ENCODE measurements at regions not wholly inside any gene's neighbourhood (a gene's known extent, or its start where the extent isn't known, plus 50 kb on each side); places are given as distances from the start of the nearest gene placed in this dataset. TPM values are rescaled to one million over a fixed set of nuclear protein-coding genes. Genes with fewer than 3 reads are reported as not detected.
"Not testable (repeated sequence)": the region's sequence is repeated elsewhere in the genome, so short reads cannot be mapped to it uniquely, and the experiment has no call there.

DNA sequence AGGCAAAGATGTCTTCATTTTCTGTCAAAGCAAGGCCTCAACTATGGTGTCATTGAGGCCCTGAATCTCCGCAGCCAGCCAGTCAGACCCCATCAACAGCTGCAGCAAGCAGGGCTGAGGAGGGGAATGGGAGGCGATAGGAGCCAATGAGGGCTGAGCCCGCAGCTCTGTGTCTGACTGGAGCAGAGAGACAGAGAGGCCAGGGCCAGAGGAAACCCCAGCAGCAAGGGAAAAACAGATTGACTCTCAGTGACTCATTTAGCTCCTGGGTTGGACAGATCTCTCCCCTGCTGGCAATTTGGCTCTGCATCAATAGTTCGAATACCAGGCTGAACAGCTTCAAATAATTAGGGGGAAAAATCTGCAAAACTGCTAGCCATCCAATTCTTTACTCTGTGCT is 67.1 kb upstream of the NBPF11 start:
- H3K27ac Mint-ChIP-seq; H3K36me3 Mint-ChIP-seq (ENCODE audit: low read depth); H3K4me1 Mint-ChIP-seq; POLR2A ChIA-PET; CTCF ChIA-PET; DNase-seq; H3K4me3 Mint-ChIP-seq; H3K9me3 Mint-ChIP-seq; H3K27me3 Mint-ChIP-seq: not testable (repeated sequence)

DNA sequence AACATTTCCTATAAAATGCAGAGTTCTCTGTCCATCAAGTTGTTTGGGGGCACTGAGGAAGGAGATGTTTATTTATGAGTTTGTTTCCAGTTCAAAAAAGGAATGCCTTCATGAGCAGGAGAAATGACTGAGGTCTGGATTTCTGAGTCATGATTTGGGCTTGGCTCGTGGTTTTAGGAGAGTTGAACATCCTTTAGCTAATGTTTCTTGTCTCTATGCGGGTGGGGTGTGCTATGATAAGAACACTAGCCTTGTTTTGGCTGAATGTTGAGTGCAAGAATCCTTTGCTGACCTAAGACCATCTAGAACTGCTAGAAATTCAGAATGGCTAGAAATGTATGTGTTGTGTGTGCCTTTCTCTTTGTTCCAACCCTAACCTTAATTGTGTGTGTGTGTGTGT is 59.1 kb upstream of the NBPF11 start:
- DNase-seq; H3K4me1 Mint-ChIP-seq; H3K27ac Mint-ChIP-seq; POLR2A ChIA-PET; H3K27me3 Mint-ChIP-seq; CTCF ChIA-PET; H3K4me3 Mint-ChIP-seq; H3K9me3 Mint-ChIP-seq; H3K36me3 Mint-ChIP-seq (ENCODE audit: low read depth): not testable (repeated sequence)

- H3K36me3 Mint-ChIP-seq (ENCODE audit: low read depth); H3K4me1 Mint-ChIP-seq; CTCF ChIA-PET; POLR2A ChIA-PET; H3K4me3 Mint-ChIP-seq; H3K9me3 Mint-ChIP-seq; H3K27ac Mint-ChIP-seq; DNase-seq; H3K27me3 Mint-ChIP-seq: not testable (repeated sequence)
Measured at GRCh38 chr1:148210624-148211023, 58.5 kb upstream of the NBPF11 start.

GRCh38 chr1:148210166-148210565 is 58.1 kb upstream of the NBPF11 start:
- H3K4me3 Mint-ChIP-seq; H3K36me3 Mint-ChIP-seq (ENCODE audit: low read depth); H3K27ac Mint-ChIP-seq; H3K27me3 Mint-ChIP-seq; DNase-seq; H3K9me3 Mint-ChIP-seq; POLR2A ChIA-PET; H3K4me1 Mint-ChIP-seq; CTCF ChIA-PET: not testable (repeated sequence)

DNA sequence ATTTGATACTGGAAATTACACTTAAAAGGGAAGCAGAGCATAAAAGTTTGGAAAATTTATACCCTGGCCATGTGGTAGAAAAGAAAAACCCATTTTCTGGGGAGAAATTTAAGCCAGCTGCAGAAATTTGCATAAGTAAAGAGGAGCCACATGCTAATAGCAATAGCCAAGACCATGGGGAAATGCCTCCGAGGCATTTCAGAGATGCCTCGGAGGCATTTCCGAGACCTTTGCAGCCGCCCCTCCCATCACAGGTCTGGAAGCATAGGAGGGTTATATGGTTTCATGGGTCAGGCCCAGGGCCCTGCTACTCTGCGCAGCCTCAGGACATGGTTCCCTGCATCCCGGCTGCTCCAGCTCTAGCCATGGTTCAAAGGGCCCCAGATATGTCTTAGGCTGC is 49.9 kb upstream of the NBPF11 start:
- DNase-seq; H3K27me3 Mint-ChIP-seq; POLR2A ChIA-PET; H3K4me1 Mint-ChIP-seq; H3K4me3 Mint-ChIP-seq; H3K27ac Mint-ChIP-seq; CTCF ChIA-PET; H3K9me3 Mint-ChIP-seq; H3K36me3 Mint-ChIP-seq (ENCODE audit: low read depth): not testable (repeated sequence)

Small RNAs in the stretch of these regions (microRNA-seq; reads per million reads assigned to microRNA genes)
- 0.84 reads per million for gene MIR5087 (ENCODE audit: borderline microRNAs expressed, borderline replicate concordance)
- gene MIR6077 (ENCODE audit: borderline microRNAs expressed, borderline replicate concordance), result not detected
